Effector memory CD8-positive, alpha-beta T cell (primary cell): ENCODE measurements at regions not wholly inside any gene's neighbourhood (a gene's known extent, or its start where the extent isn't known, plus 50 kb on each side); places are given as distances from the start of the nearest gene placed in this dataset.

Experiments
- ATAC-seq: fragments of 150-1000 bp; cut with Tn5 transposase; replicated peaks from 2 replicates; pipeline ENCODE4 v1.10.0; 2021; ENCODE audit warnings: mild to moderate bottlenecking, moderate library complexity
- DNase-seq, 3 experiments: peaks; one replicate each; pipeline ENCODE4 v3.0.0; 2021
- H3K27ac Mint-ChIP-seq, 2 donors: one replicate each; pipeline ENCODE4 v1.8.0; 2022; ENCODE audit warnings: mild to moderate bottlenecking in 2 of 2, mixed read lengths in 2 of 2, moderate library complexity in 2 of 2
- H3K27me3 Mint-ChIP-seq, 2 donors: one replicate each; pipeline ENCODE4 v1.8.0; 2022; ENCODE audit warnings: mixed read lengths in 2 of 2
- H3K36me3 Mint-ChIP-seq: one replicate; pipeline ENCODE4 v1.8.0; 2022; ENCODE audit warnings: mild to moderate bottlenecking, moderate library complexity, mixed read lengths; ENCODE audit not compliant: insufficient read depth
- H3K4me1 Mint-ChIP-seq, 2 donors: one replicate each; pipeline ENCODE4 v1.8.0; 2022; ENCODE audit warnings: low read depth in 2 of 2, mixed read lengths in 2 of 2
- H3K4me3 Mint-ChIP-seq, 2 donors: one replicate each; pipeline ENCODE4 v1.8.0; 2022; ENCODE audit warnings: mild to moderate bottlenecking in 2 of 2, mixed read lengths in 2 of 2, moderate library complexity in 2 of 2
- H3K9me3 Mint-ChIP-seq, 2 donors: one replicate each; pipeline ENCODE4 v1.8.0; 2022; ENCODE audit warnings: mixed read lengths in 2 of 2

- Mint-ChIP-seq H3K27ac (no peak overlapping the region), H3K4me1 (no peaks in the 10 kb centered on the region), H3K9me3 (no peaks in the 10 kb centered on the region), H3K27me3 (peaks cover 7 to 69% of the 10 kb centered on the region in 2 donors), H3K36me3 (no peaks in the 10 kb centered on the region), H3K4me3 (no peak overlapping the region)
- ATAC-seq (no peak), DNase-seq (no peak)
Measured at GRCh38 chr16:86335266-86336172, 174.8 kb upstream of the FOXF1 start.

GRCh38 chr16:86337138-86337537, 173.2 kb upstream of the FOXF1 start:
- DNase-seq = no peak
- H3K4me3 Mint-ChIP-seq = no peak overlapping the region
- H3K27ac Mint-ChIP-seq = no peak overlapping the region
- no peaks in the 10 kb centered on the region for H3K9me3 Mint-ChIP-seq
- no peaks in the 10 kb centered on the region for H3K36me3 Mint-ChIP-seq
- no peaks in the 10 kb centered on the region for H3K4me1 Mint-ChIP-seq
- no peak for ATAC-seq
- H3K27me3 Mint-ChIP-seq = peaks cover 14 to 71% of the 10 kb centered on the region in 2 donors

GRCh38 chr16:86337581-86338402, 172.5 kb upstream of the FOXF1 start:
- no peak for DNase-seq
- no peaks in the 10 kb centered on the region for H3K9me3 Mint-ChIP-seq
- no peak overlapping the region for H3K27ac Mint-ChIP-seq
- no peaks in the 10 kb centered on the region for H3K36me3 Mint-ChIP-seq
- peaks cover 21 to 75% of the 10 kb centered on the region in 2 donors for H3K27me3 Mint-ChIP-seq
- no peaks in the 10 kb centered on the region for H3K4me1 Mint-ChIP-seq
- H3K4me3 Mint-ChIP-seq = no peak overlapping the region
- ATAC-seq = no peak

- H3K27me3 Mint-ChIP-seq = peaks cover 29 to 76% of the 10 kb centered on the region in 2 donors
- no peak overlapping the region for H3K4me3 Mint-ChIP-seq
- no peaks in the 10 kb centered on the region for H3K4me1 Mint-ChIP-seq
- no peaks in the 10 kb centered on the region for H3K9me3 Mint-ChIP-seq
- no peaks in the 10 kb centered on the region for H3K36me3 Mint-ChIP-seq
- no peak for DNase-seq
- H3K27ac Mint-ChIP-seq = no peak overlapping the region
- no peak for ATAC-seq
Measured at GRCh38 chr16:86338403-86339115, 171.8 kb upstream of the FOXF1 start.

- peaks cover 37 to 91% of the 10 kb centered on the region in 2 donors for H3K27me3 Mint-ChIP-seq
- no peak for DNase-seq
- no peaks in the 10 kb centered on the region for H3K9me3 Mint-ChIP-seq
- H3K36me3 Mint-ChIP-seq = no peaks in the 10 kb centered on the region
- no peak for ATAC-seq
- no peak overlapping the region for H3K27ac Mint-ChIP-seq
- H3K4me1 Mint-ChIP-seq = no peaks in the 10 kb centered on the region
- no peak overlapping the region for H3K4me3 Mint-ChIP-seq
Measured at GRCh38 chr16:86342161-86342834, 168.0 kb upstream of the FOXF1 start.

GRCh38 chr16:86343027-86343795, 167.1 kb upstream of the FOXF1 start:
- H3K4me3 Mint-ChIP-seq = no peak overlapping the region
- DNase-seq (no peak), ATAC-seq (no peak)
- H3K27me3 Mint-ChIP-seq = peaks cover 37 to 100% of the 10 kb centered on the region in 2 donors
- no peaks in the 10 kb centered on the region for H3K4me1 Mint-ChIP-seq
- no peak overlapping the region for H3K27ac Mint-ChIP-seq
- H3K9me3 Mint-ChIP-seq = no peaks in the 10 kb centered on the region
- H3K36me3 Mint-ChIP-seq = no peaks in the 10 kb centered on the region

- Mint-ChIP-seq H3K9me3 (no peaks in the 10 kb centered on the region), H3K4me3 (no peak overlapping the region), H3K27me3 (peaks cover 37 to 100% of the 10 kb centered on the region in 2 donors), H3K27ac (no peak overlapping the region), H3K4me1 (no peaks in the 10 kb centered on the region), H3K36me3 (no peaks in the 10 kb centered on the region)
- ATAC-seq = no peak
- no peak for DNase-seq
Measured at GRCh38 chr16:86343796-86344585, 166.3 kb upstream of the FOXF1 start.

- Mint-ChIP-seq H3K4me1 (no peaks in the 10 kb centered on the region), H3K27me3 (peaks cover 42 to 100% of the 10 kb centered on the region in 2 donors), H3K27ac (no peak overlapping the region), H3K36me3 (no peaks in the 10 kb centered on the region), H3K4me3 (no peak overlapping the region), H3K9me3 (no peaks in the 10 kb centered on the region)
- ATAC-seq = no peak
- no peak for DNase-seq
Measured at GRCh38 chr16:86344586-86344871, 165.8 kb upstream of the FOXF1 start.

GRCh38 chr16:86344881-86345280, 165.4 kb upstream of the FOXF1 start:
- no peaks in the 10 kb centered on the region for H3K36me3 Mint-ChIP-seq
- H3K9me3 Mint-ChIP-seq = no peaks in the 10 kb centered on the region
- no peak overlapping the region for H3K27ac Mint-ChIP-seq
- ATAC-seq (no peak), DNase-seq (no peak)
- H3K4me3 Mint-ChIP-seq = no peak overlapping the region
- no peaks in the 10 kb centered on the region for H3K4me1 Mint-ChIP-seq
- H3K27me3 Mint-ChIP-seq = peaks cover 45 to 100% of the 10 kb centered on the region in 2 donors

GRCh38 chr16:86345516-86345915, 164.8 kb upstream of the FOXF1 start:
- Mint-ChIP-seq H3K36me3 (no peaks in the 10 kb centered on the region), H3K4me3 (no peak overlapping the region), H3K9me3 (no peaks in the 10 kb centered on the region), H3K4me1 (no peaks in the 10 kb centered on the region), H3K27ac (no peak overlapping the region), H3K27me3 (peaks cover 50 to 100% of the 10 kb centered on the region in 2 donors)
- ATAC-seq (no peak), DNase-seq (no peak)

- Mint-ChIP-seq H3K9me3 (no peaks in the 10 kb centered on the region), H3K27ac (no peak overlapping the region), H3K36me3 (no peaks in the 10 kb centered on the region), H3K4me1 (no peaks in the 10 kb centered on the region), H3K4me3 (no peak overlapping the region), H3K27me3 (peaks cover 55 to 100% of the 10 kb centered on the region in 2 donors)
- no peak for ATAC-seq
- no peak for DNase-seq
Measured at GRCh38 chr16:86346034-86346433, 164.3 kb upstream of the FOXF1 start.

GRCh38 chr16:86347090-86347489, 163.2 kb upstream of the FOXF1 start:
- Mint-ChIP-seq H3K27ac (no peak overlapping the region), H3K4me3 (no peak overlapping the region), H3K9me3 (no peaks in the 10 kb centered on the region), H3K36me3 (no peaks in the 10 kb centered on the region), H3K27me3 (peaks cover 56 to 100% of the 10 kb centered on the region in 2 donors), H3K4me1 (no peaks in the 10 kb centered on the region)
- ATAC-seq = no peak
- no peak for DNase-seq
